Hepatocyte (in vitro differentiated cells): ENCODE measurements at regions not wholly inside any gene's neighbourhood (a gene's known extent, or its start where the extent isn't known, plus 50 kb on each side); places are given as distances from the start of the nearest gene placed in this dataset.

ENCODE experiments used
- DNase-seq: peaks from one replicate; pipeline ENCODE4 v3.0.0-alpha.2; 2016; ENCODE audit warnings: low spot score
- H2AFZ ChIP-seq: fragments of 200-600 bp; sonication (generic); 2 replicates; pipeline ENCODE4 v1.6.0; 2016; ENCODE audit warnings: antibody characterized with exemption, mild to moderate bottlenecking
- H3K27ac ChIP-seq: fragments of 200-600 bp; sonication (generic); 2 replicates; pipeline ENCODE4 v1.5.1; 2016; ENCODE audit warnings: mild to moderate bottlenecking
- H3K27me3 ChIP-seq: fragments of 200-600 bp; sonication (generic); 2 replicates; pipeline ENCODE4 v1.6.1; 2016
- H3K36me3 ChIP-seq: fragments of 200-600 bp; sonication (generic); replicated peaks from 2 replicates; pipeline ENCODE4 v1.5.1; 2016; ENCODE audit warnings: low read depth; ENCODE audit not compliant: insufficient read depth
- H3K4me1 ChIP-seq: fragments of 200-600 bp; sonication (generic); 2 replicates; pipeline ENCODE4 v1.5.1; 2016; ENCODE audit warnings: mild to moderate bottlenecking, moderate library complexity; ENCODE audit not compliant: insufficient read depth
- H3K4me2 ChIP-seq: fragments of 200-600 bp; sonication (generic); 2 replicates; pipeline ENCODE4 v1.6.0; 2016
- H3K4me3 ChIP-seq: fragments of 200-600 bp; sonication (generic); 2 replicates; pipeline ENCODE4 v1.5.1; 2016; ENCODE audit warnings: mild to moderate bottlenecking
- H3K79me2 ChIP-seq: fragments of 200-600 bp; sonication (generic); 2 replicates; pipeline ENCODE4 v1.6.0; 2017; ENCODE audit warnings: mild to moderate bottlenecking
- H3K9me2 ChIP-seq: fragments of 200-600 bp; sonication (generic); replicated peaks from 2 replicates; pipeline ENCODE4 v1.6.0; 2017; ENCODE audit warnings: mild to moderate bottlenecking; ENCODE audit not compliant: insufficient read depth
- H3K9me3 ChIP-seq: fragments of 200-600 bp; sonication (generic); 2 replicates; pipeline ENCODE4 v1.5.1; 2016; ENCODE audit warnings: low read depth, mild to moderate bottlenecking
- H4K20me1 ChIP-seq: fragments of 200-600 bp; sonication (generic); 2 replicates; pipeline ENCODE4 v1.6.0; 2016; ENCODE audit warnings: mild to moderate bottlenecking; ENCODE audit not compliant: insufficient read depth, poor library complexity, severe bottlenecking
- CTCF ChIP-seq: fragments of 200-600 bp; sonication (generic); IDR thresholded peaks from 2 replicates; pipeline ENCODE4 v1.5.1; 2016; ENCODE audit warnings: antibody characterized with exemption, mild to moderate bottlenecking; ENCODE audit not compliant: poor library complexity
- EZH2 ChIP-seq: fragments of 200-600 bp; sonication (generic); IDR thresholded peaks from 2 replicates; pipeline ENCODE4 v1.6.1; 2016; ENCODE audit warnings: antibody characterized with exemption, mild to moderate bottlenecking, borderline replicate concordance
- EZH2phosphoT487 ChIP-seq: fragments of 200-600 bp; sonication (generic); IDR thresholded peaks from one replicate; pipeline ENCODE4 v1.6.1; 2018; ENCODE audit warnings: antibody characterized with exemption, mild to moderate bottlenecking, low read depth, moderate library complexity; ENCODE audit not compliant: unreplicated experiment, severe bottlenecking
- WGBS: methylation state at CpG from one replicate; pipeline ENCODE4 v1.1.6; 2016; ENCODE audit warnings: low lambda C conversion rate; ENCODE audit errors: missing lambda C conversion rate; 5-methylcytosine and 5-hydroxymethylcytosine counted together

GRCh38 chr1:83508485-83509151 is 490.3 kb downstream of the TTLL7 start:
- 34% methylated on average over 3 of the region's 3 CpGs for WGBS
- H3K9me2 ChIP-seq: no peaks in the 10 kb centered on the region
- peak overlapping the region; percentile 43 for H3K4me2 ChIP-seq
- H4K20me1 ChIP-seq: no peaks in the 10 kb centered on the region
- H3K27ac ChIP-seq: peak overlapping the region; percentile 54
- no peak for TF ChIP-seq EZH2
- no peak for TF ChIP-seq CTCF
- TF ChIP-seq EZH2phosphoT487: no peak
- H3K27me3 ChIP-seq: no peaks in the 10 kb centered on the region
- no peaks in the 10 kb centered on the region for H3K36me3 ChIP-seq
- no peaks in the 10 kb centered on the region for H3K79me2 ChIP-seq
- H2AFZ ChIP-seq: no peak overlapping the region
- peak; percentile 18 for DNase-seq
- no peaks in the 10 kb centered on the region for H3K9me3 ChIP-seq
- peaks cover 33% of the 10 kb centered on the region for H3K4me1 ChIP-seq
- no peak overlapping the region for H3K4me3 ChIP-seq

GRCh38 chr1:83505148-83505547 is 493.8 kb downstream of the TTLL7 start:
- no peaks in the 10 kb centered on the region for H3K9me3 ChIP-seq
- no peak overlapping the region for H3K27ac ChIP-seq
- no peaks in the 10 kb centered on the region for H3K79me2 ChIP-seq
- no peak overlapping the region for H3K4me2 ChIP-seq
- H3K36me3 ChIP-seq: no peaks in the 10 kb centered on the region
- no peak for DNase-seq
- WGBS: 74% methylated on average over 1 of the region's 1 CpG
- no peaks in the 10 kb centered on the region for H4K20me1 ChIP-seq
- H3K4me1 ChIP-seq: peaks cover 30% of the 10 kb centered on the region
- TF ChIP-seq EZH2 (no peak), CTCF (no peak), EZH2phosphoT487 (no peak)
- H3K27me3 ChIP-seq: no peaks in the 10 kb centered on the region
- no peak overlapping the region for H2AFZ ChIP-seq
- no peak overlapping the region for H3K4me3 ChIP-seq
- H3K9me2 ChIP-seq: no peaks in the 10 kb centered on the region

- Histone ChIP-seq H3K79me2 (no peaks in the 10 kb centered on the region), H3K27ac (no peak overlapping the region), H3K27me3 (no peaks in the 10 kb centered on the region), H4K20me1 (no peaks in the 10 kb centered on the region), H3K4me3 (no peak overlapping the region), H3K9me3 (no peaks in the 10 kb centered on the region), H3K36me3 (no peaks in the 10 kb centered on the region), H3K4me1 (peaks cover 14% of the 10 kb centered on the region), H2AFZ (no peak overlapping the region), H3K4me2 (no peak overlapping the region), H3K9me2 (no peaks in the 10 kb centered on the region)
- WGBS: 79% methylated on average over 3 of the region's 3 CpGs
- TF ChIP-seq CTCF (no peak), EZH2phosphoT487 (no peak), EZH2 (no peak)
- no peak for DNase-seq
Measured at GRCh38 chr1:83503153-83503552, 495.8 kb downstream of the TTLL7 start.
